ENCODE measurements at regions not wholly inside any gene's neighbourhood (a gene's known extent, or its start where the extent isn't known, plus 50 kb on each side); places are given as distances from the start of the nearest gene placed in this dataset.

DNA sequence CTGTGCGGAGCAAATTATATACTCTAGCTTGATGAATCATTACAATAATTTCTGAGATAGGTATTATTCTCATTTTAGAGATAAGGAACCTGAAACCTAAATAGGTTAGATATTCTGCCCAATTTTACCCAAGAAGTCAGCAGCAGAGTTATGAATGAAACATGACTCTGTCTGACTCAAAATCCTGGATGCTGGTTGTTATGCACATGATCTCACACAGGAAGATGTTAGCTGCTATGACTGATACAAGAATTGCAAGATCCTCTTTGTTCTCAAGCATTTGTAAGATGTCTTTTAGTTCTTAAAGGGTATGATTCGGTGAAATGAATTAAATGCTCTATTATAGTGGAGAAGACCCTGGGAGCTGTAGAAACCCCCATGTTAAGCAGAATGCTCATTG is 447.8 kb downstream of the KIF2B start:
- Histone ChIP-seq H2BK12ac (ENCODE audit: low read depth, low read length) (no peak overlapping the region), H4K20me1 (replicated peaks in 1 of 2; ENCODE audit: control insufficient read depth in 1 of 2, insufficient read depth in 2 of 2, low read length in 2 of 2) (no peaks in the 10 kb centered on the region), H3K14ac (ENCODE audit: insufficient read length) (no peak overlapping the region), H2AK5ac (ENCODE audit: low read depth, low read length) (no peak overlapping the region), H3K4ac (replicated peaks; ENCODE audit: insufficient read length, low read depth, low read length) (no peak overlapping the region), H2BK20ac (ENCODE audit: low read length) (no peak overlapping the region), H3K4me1 (replicated peaks in 1 of 4; ENCODE audit: control insufficient read depth in 3 of 4, insufficient read depth in 4 of 4, low read length in 3 of 4) (peaks cover 0 to 7% (median 5%) of the 10 kb centered on the region in 4 experiments; a peak in 4 of 7 replicates), H3K79me2 (ENCODE audit: control insufficient read depth in 1 of 2, insufficient read depth in 2 of 2, low read length in 2 of 2) (no peaks in the 10 kb centered on the region), H3K27ac (ENCODE audit: low read depth, low read length) (no peak overlapping the region), H4K91ac (replicated peaks; ENCODE audit: insufficient read length, low read length) (no peak overlapping the region), H3K4me3 (ENCODE audit: extremely low read depth in 1 of 4, insufficient read depth in 2 of 4, low read depth in 3 of 4, low read length in 4 of 4) (no peak overlapping the region), H3K18ac (ENCODE audit: extremely low read depth, low read length) (no peak overlapping the region), H3K27me3 (replicated peaks in 1 of 4; ENCODE audit: control insufficient read depth in 3 of 4, extremely low read depth in 1 of 4, insufficient read depth in 3 of 4, low read length in 3 of 4) (no peaks in the 10 kb centered on the region), H3K9ac (replicated peaks in 1 of 4; ENCODE audit: extremely low read depth in 1 of 4, low read depth in 3 of 4, low read length in 3 of 4) (no peak overlapping the region), H3K56ac (replicated peaks; ENCODE audit: insufficient read length, low read depth, low read length) (no peak overlapping the region), H2BK5ac (ENCODE audit: low read depth, low read length) (no peak overlapping the region), H2BK15ac (ENCODE audit: low read length) (no peak overlapping the region), H3K4me2 (ENCODE audit: insufficient read depth in 1 of 2, low read depth in 2 of 2, low read length in 2 of 2) (no peak overlapping the region), H3K9me3 (ENCODE audit: insufficient read depth in 2 of 2, low read depth in 1 of 2, low read length in 1 of 2) (no peaks in the 10 kb centered on the region), H3K79me1 (ENCODE audit: low read depth, low read length) (no peaks in the 10 kb centered on the region), H4K5ac (ENCODE audit: insufficient read length, low read depth, low read length) (no peak overlapping the region), H3K23ac (ENCODE audit: insufficient read length) (no peak overlapping the region), H2BK120ac (replicated peaks; ENCODE audit: low read depth, low read length) (no peak overlapping the region), H3K36me3 (ENCODE audit: control insufficient read depth in 2 of 4, insufficient read depth in 4 of 4, low read length in 3 of 4) (no peaks in the 10 kb centered on the region), H2AFZ (ENCODE audit: low read length) (no peak overlapping the region), H4K8ac (ENCODE audit: extremely low read depth, insufficient read depth, low read length) (no peak overlapping the region), H3K23me2 (ENCODE audit: low read depth, low read length) (no peaks in the 10 kb centered on the region)
- DNase-seq (ENCODE audit: low read depth in 1 of 2, low spot score in 2 of 2): no peak
- 82% methylated on average over 2 of the region's 2 CpGs; no CpG with 5 or more reads in 1 of the 2 experiments for WGBS, 2 experiments (ENCODE audit: extremely low coverage in 1 of 2, insufficient coverage in 1 of 2, insufficient read length in 1 of 2, insufficient replicate concordance in 2 of 2, low coverage in 1 of 2, low lambda C conversion rate in 2 of 2, missing lambda C conversion rate in 1 of 2)
- ChIA-PET POLR2A (ENCODE audit: partially characterized antibody) (no interaction called here), CTCF (ENCODE audit: partially characterized antibody) (no interaction called here)
- FAIRE-seq: no peak
- TF ChIP-seq POLR2AphosphoS5 (IDR thresholded peaks at IDR 0.05; ENCODE audit: low read depth, low read length) (no peak), POLR2A (IDR thresholded peaks at IDR 0.05; ENCODE audit: control extremely low read depth in 1 of 2, low read depth in 2 of 2, low read length in 2 of 2) (no peak), NANOG (IDR thresholded peaks at IDR 0.05; ENCODE audit: insufficient read depth, low read depth, low read length, poor library complexity, severe bottlenecking) (no peak), EZH2 (IDR thresholded peaks at IDR 0.05; ENCODE audit: low read depth, low read length, severe bottlenecking) (no peak), SIRT6 (IDR thresholded peaks at IDR 0.05; ENCODE audit: low read length) (no peak), TAF7 (optimal IDR thresholded peaks at IDR 0.05; ENCODE audit: borderline replicate concordance, low read depth, low read length) (no peak), FOSL1 (IDR thresholded peaks at IDR 0.05; ENCODE audit: insufficient read depth, low read depth, low read length) (no peak), CEBPB (IDR thresholded peaks at IDR 0.05; ENCODE audit: low read depth, low read length) (no peak), SUZ12 (IDR thresholded peaks at IDR 0.05; ENCODE audit: low read length) (no peak), BCL11A (IDR thresholded peaks at IDR 0.05; ENCODE audit: low read depth in 2 of 2, low read length in 2 of 2) (no peak), TBP (IDR thresholded peaks at IDR 0.05; ENCODE audit: low read depth, low read length) (no peak), BACH1 (IDR thresholded peaks at IDR 0.05; ENCODE audit: low read length) (no peak), CTBP2 (IDR thresholded peaks at IDR 0.05; ENCODE audit: borderline replicate concordance, insufficient read depth, insufficient read length, low read length) (no peak), CBX8 (IDR thresholded peaks at IDR 0.05; ENCODE audit: borderline replicate concordance, low read depth, low read length) (no peak)
- TF ChIP-seq, protein P1, sequence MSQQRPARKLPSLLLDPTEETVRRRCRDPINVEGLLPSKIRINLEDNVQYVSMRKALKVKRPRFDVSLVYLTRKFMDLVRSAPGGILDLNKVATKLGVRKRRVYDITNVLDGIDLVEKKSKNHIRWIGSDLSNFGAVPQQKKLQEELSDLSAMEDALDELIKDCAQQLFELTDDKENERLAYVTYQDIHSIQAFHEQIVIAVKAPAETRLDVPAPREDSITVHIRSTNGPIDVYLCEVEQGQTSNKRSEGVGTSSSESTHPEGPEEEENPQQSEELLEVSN (IDR thresholded peaks at IDR 0.05): no peak
